ENCODE measurements at regions not wholly inside any gene's neighbourhood (a gene's known extent, or its start where the extent isn't known, plus 50 kb on each side); places are given as distances from the start of the nearest gene placed in this dataset.

GRCh38 chr21:36532769-36533467 is 53.0 kb upstream of the CLDN14 start:
- DNase-seq (ENCODE audit: low spot score): no peak
- intact Hi-C loops (cut with DNase I): no loop called here

DNA sequence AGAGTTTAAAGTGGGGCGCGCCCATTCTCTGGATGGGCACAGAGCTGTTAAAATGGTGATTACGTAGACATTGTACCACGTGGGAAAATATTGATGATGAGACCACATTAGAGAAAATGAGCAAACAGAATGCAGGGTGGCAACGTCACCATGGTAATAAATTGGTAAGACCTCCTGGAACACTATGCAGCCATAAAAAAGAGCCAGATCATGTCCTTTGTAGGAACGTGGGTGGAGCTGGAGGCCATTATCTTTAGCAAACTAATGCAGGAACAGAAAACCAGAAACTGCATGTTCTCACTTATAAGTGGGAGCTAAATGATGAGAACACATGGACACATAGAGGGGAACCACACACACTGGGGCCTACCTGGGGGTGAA is 53.5 kb upstream of the CLDN14 start:
- intact Hi-C loops (cut with DNase I): no loop called here
- DNase-seq (ENCODE audit: low spot score): no peak

DNA sequence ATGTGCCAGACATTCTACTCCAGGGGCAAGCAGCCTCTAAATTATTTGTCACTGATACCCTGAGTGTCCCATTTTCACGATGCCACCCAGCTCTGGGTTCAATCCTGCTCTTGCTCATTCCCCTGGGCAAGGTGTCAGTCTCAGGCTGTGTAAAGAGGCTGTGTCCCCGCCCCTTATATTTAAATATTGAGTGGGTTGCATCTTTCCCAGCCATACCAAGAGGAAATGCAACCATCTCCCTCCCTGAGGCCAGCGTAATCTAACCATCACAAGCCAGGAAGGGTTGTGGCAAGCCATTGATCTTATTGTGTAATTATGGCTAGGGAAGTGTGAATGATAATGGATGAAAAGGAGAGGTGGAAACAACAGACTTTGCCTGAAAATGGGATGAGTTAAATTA is 54.7 kb upstream of the CLDN14 start:
- DNase-seq (ENCODE audit: low spot score): no peak
- intact Hi-C loops (cut with DNase I): no loop called here

GRCh38 chr21:36535618-36536241 is 55.8 kb upstream of the CLDN14 start:
- no peak for DNase-seq (ENCODE audit: low spot score)
- intact Hi-C loops (cut with DNase I): no loop called here

GRCh38 chr21:36538761-36539160 is 58.8 kb upstream of the CLDN14 start:
- intact Hi-C loops (cut with DNase I): no loop called here
- no peak for DNase-seq (ENCODE audit: low spot score)

DNA sequence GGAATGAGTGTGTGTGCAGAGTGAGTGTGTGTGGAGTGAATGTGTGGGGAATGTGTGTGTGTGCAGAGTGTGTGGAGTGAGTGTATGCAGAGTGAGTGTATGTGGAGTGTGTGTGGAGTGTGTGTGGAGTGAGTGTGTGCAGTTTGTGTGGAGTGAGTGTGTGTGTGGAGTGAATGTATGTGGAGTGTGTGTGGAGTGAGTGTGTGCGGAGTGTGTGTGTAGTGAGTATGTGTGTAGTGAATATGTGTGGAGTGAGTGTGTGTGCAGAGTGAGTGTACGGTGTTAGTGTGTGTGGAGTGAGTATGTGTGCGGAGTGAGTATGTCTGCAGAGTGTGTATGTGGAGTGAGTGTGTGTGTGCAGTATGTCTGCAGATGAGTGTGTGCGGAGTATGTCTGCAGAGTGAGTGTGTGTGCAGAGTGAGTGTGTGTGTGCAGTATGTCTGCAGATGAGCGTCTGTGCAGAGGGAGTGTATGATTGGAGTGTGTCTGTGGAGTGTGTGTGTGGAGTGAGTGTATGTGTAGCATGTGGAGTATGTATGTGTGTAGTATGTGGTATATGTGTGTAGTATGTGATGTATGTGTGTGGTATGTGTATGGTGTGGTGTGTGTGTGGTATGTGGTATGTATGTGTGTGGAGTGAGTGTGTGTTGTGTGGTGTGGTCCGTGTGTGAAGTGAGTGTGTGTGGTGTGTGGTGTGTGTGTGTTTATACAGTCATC is 59.7 kb upstream of the CLDN14 start:
- intact Hi-C loops (cut with DNase I): no loop called here
- DNase-seq (ENCODE audit: low spot score): peak; percentile 10

DNA sequence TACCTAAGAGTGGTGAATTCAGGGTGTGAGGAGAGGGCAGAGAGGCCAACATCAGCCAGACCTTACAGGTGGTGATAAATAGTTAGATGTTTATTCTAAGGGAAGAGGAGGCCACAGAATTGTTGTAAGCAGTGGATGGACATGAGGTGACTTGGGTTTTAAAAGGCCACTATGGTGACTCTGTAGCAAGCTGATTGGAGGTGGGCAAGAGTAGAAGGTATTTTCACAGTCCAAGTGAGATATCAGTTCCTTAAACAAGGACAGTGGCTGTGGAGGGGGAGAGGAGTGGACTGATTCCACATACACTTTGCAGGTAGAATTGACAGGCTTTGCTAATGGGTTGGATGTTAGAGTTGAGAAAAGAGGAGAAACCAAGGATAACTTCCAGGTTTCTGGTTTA is 60.8 kb upstream of the CLDN14 start:
- peak; percentile 22 for DNase-seq (ENCODE audit: low spot score)
- intact Hi-C loops (cut with DNase I): no loop called here

DNA sequence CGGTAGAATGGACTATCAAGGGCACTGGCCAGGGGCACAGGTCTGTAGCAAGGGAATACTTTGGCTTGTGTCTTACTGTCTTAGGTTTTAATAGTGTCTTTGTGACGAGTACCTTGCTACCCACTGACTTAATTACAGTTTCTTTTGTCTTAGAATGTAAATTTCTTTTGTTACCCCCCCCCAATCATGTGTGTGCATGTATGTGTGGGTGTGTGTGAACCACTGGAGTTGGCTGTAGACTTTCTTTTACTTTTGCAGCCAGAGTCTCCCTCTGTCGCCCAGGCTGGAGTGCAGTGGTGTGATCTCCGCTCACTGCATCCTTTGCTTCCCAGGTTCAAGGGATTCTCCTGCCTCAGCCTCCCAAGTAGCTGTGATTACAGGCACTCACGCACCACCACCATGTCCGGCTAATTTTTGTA is 61.8 kb upstream of the CLDN14 start:
- intact Hi-C loops (cut with DNase I): no loop called here
- peak; percentile 18 for DNase-seq (ENCODE audit: low spot score)

DNA sequence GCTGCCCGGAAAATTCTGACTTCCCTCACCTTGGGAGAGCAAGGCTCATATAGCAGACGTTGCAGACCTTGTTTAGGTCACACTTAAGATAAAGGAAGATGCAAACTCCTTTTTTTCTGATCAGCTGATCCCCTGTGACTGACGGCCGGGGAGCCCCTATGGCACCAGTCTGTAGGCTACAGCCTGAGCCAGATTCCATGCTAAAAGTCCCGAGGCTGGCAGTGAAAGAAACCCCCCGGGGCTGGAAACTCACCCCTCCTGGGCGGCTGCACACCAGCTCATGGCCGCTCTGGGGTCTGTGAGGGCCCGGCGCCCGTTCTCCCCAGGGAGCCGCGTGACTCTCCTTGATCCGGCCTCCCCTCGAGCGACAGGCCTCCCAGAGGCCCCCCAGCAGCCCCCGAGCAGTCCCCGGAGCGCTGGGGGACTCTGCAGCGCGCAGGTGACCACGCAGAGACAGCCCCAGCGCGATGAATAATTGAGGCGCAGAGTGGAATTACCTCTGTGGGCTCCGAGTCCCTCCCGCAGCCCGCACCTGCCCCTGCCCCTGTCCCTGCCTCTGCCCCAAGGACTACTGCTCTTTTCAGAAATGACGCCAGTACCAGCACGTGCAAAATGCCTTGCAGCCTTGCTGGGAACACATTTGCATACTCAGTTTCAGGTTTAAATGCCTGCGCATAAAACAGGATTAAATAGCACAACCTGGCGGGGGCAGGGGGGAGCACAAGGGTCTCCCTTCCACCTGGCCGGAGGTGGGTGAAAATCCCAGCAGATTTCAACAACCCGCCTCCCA is 62.6 kb upstream of the CLDN14 start:
- intact Hi-C loops (cut with DNase I): no loop called here
- peak; percentile 40 for DNase-seq (ENCODE audit: low spot score)

DNA sequence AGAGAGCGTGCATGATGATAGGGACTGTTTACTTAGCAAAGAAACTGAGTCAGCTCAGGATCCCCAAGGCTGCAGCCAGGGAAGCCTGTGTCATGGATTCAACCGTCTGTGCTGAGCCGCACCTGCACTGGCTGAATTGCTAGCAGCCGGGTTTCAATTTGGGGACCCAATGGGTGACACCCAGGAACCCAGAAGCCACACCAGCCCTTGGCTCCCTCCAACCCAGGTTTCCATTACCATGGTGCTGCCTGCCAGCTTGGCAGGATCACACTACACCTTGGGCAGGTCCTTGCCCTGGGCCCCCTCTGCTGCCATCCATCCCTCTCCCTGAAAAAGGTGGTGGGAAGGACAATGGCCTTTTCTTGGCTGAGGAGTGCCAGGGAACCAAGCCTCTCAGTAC is 64.0 kb upstream of the CLDN14 start:
- intact Hi-C loops (cut with DNase I): loop anchor here in 1 of 2 donors (1.0 kb wide), 1 partner anchor 25 kb away; no protein-coding TSS in a partner anchor
- peak; percentile 58 for DNase-seq (ENCODE audit: low spot score)

DNA sequence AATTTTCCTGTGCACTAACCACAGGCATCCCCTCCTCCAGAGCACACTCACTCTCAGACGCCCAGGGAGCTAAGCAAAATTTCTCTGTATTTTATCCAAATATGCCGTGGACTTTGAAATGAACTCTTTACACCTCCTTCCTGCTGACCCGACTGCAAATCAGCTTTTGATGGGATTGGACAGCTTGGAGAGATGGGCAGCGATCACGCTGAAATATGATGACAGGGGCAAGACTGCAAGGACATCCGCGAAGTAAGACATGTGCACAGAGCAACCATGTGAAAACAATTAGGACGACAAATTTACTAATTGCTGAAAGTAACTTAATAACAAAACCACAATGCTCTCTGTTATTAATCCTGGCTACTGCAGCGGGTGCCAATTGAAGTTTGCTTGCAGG is 64.6 kb upstream of the CLDN14 start:
- no peak for DNase-seq (ENCODE audit: low spot score)
- intact Hi-C loops (cut with DNase I): loop anchor here in 1 of 2 donors (1.0 kb wide), 1 partner anchor 25 kb away; no protein-coding TSS in a partner anchor

DNA sequence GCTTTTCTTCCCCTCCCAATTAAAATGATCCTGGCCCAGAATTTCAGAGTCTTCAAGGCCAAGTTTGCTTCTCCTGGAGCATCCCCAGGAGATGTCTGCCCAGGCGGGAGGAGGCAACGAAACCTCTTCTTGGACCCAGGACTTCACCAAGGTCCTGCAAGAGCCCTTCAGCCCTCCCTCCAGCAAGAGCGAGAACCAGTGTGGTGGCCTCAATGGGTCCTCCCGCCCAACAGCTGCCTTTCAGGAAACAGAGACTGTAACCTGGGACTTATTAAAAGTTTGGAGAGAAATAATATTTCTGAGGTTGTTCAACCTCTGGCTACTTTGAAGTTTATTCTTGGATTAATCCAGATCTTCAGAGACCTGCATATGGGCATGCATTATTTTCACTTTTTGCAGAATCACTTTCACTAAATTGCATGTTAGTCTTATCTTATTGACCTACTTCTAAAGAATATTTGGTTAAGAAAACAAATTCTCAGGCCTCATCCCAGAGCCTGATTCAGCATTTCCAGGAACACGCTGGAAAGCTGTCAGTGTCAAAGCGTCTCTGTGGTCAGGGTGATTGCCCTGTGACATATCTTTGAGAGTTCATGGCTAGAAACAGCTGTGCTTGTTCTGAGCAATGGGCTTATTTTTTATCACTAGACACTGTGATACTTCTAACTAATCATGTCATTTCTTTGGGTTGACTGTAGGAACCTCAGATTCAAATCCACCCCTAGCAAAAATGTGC is 66.0 kb upstream of the CLDN14 start:
- intact Hi-C loops (cut with DNase I): no loop called here
- DNase-seq (ENCODE audit: low spot score): no peak

DNA sequence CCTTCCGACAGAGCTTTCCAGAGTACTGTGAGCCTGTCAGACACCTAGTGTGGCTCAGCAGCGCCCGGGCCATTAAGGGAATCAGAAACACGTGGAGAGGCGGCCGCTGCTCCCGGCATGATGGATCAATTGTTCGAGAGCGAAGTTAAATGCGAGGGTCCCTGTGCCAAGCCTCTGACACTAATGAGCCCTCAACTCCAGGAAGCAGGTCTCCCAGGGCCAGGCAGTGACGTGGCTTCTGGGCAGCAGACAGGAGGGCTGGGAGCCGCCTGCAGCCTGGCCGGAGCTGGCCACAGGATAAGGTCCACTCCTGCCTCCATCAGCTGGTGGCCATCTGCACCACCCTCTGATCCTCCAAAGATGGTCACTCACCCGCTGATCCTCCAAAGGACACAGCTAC is 67.5 kb upstream of the CLDN14 start:
- no peak for DNase-seq (ENCODE audit: low spot score)
- intact Hi-C loops (cut with DNase I): no loop called here

DNA sequence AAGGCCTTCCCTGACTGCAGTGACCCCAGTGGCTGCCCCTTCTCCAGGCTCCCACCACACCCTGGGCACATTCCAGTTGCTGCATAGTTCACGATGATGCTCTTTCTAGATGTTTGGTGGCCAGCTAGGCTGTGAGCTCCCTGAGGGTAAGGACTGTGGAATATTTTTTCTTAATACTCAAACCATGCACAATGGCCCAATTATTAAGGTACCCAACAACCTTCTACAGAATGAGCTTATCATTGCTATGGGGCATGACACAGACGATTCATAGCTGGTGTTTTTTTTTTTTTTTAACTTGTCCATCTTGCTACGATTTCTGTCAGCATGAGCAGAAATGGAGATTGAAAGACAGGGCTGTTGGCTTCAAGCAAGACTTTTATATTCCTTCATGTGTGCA is 68.9 kb upstream of the CLDN14 start:
- no peak for DNase-seq (ENCODE audit: low spot score)

DNA sequence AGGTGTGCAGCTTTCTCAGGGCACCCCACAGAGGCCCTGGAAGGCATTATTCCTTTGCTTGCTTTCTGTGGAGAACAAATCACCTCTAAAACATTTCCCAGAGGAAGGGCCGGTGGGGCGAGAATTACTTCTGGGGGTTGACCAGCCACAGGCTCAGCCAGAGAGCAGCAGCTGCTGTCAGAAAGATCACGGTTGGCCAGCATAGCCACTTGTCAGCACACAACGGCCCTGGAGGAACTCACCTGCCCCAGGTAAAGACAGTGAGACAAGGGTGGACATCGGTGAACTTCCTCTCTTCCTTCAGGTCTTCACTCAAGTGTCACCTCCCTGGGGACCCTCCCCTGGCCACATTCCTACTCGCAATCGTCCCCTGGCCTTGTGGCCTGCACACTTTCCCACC is 69.5 kb upstream of the CLDN14 start:
- no peak for DNase-seq (ENCODE audit: low spot score)
- intact Hi-C loops (cut with DNase I): no loop called here

More for the DNA sequence above, 68.9 kb upstream of the CLDN14 start:
- intact Hi-C loops (cut with DNase I): no loop called here

- intact Hi-C loops (cut with DNase I): no loop called here
Observed at GRCh38 chr21:36550761-36551160, 70.8 kb upstream of the CLDN14 start.

DNA sequence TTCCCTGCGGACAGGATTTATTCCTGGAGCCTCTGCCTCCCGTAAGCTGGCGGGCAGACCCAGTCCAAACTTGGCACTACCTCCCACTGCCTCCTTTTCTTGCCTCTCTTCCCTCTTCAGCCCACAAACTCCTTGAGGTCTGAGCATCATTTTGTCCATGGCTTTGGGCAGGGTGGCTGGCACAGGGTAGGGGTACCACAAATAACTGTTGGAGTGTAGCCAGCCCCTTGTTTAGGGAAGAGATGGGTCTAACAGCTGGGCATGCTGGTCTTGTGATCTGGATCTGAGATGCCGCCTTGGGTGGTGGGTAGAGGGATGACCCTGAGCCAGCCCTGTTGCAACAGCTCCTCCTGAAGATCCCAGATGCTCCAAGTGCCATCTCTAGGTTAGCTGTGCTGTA is 71.4 kb upstream of the CLDN14 start:
- DNase-seq (ENCODE audit: low spot score): no peak
- intact Hi-C loops (cut with DNase I): no loop called here

More at GRCh38 chr21:36550761-36551160, 70.8 kb upstream of the CLDN14 start:
- DNase-seq (ENCODE audit: low spot score): no peak

DNA sequence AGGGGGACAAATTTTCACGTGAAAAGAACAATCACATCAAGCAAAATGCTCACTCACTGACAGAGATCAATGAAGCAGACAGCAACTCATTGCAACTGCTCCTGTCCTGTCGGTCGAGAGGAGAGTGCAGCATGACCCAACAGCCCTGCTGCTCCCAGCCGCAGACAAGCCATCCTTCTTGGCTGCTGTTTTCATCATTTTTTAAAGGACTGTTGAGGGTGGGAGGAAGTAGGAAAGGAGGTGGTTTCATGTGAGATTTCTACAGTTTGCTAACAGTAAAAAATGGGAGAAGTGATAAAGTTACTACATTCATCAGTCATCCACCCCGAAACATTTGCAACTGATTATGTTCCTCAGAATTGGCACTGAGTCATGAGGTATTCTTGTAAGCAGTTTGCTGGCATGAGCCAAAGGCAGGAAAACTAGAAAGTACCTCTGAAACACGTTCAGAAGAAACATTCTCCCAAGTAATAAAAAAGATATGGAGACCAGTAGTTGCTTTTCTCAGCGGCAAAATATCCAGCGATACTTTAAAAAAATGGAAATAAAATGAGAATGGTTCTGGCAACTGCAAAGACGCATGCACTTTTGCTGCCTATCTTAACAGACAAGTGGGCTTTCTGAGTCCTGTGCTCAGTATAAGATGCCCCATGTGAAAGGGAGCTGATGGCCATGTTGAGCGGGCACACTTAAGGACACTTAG is 72.0 kb upstream of the CLDN14 start:
- intact Hi-C loops (cut with DNase I): no loop called here
- DNase-seq (ENCODE audit: low spot score): no peak

DNA sequence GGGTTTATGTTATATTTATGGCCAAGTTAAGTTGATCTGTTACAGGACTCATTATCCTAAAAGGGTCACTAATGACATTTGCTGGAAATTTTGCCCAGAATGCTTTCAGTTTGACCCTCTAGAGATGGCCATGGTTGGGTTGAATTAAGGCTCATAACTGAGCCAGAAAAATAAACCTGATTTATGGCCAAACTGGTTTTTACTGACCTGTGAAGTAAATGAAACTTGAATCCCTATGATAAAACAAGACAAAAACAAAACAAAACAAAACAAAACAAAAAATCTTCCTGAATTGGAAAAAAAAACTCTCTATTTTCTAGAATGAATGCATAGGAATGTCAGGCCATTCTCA is 72.5 kb upstream of the CLDN14 start:
- intact Hi-C loops (cut with DNase I): no loop called here
- no peak for DNase-seq (ENCODE audit: low spot score)

Data from posterior vena cava (tissue), 2 donors.